K562 (cell line): ENCODE measurements at regions not wholly inside any gene's neighbourhood (a gene's known extent, or its start where the extent isn't known, plus 50 kb on each side); places are given as distances from the start of the nearest gene placed in this dataset.

Experiments
- ATAC-seq: fragments of 200-7000 bp; cut with Tn5 transposase; 3 replicates; pipeline ENCODE4 v1.9.1; 2020; ENCODE audit warnings: moderate library complexity
- BruUV-seq: library from RNA; stranded (reverse); fragments of 400-500 nt; replicated peaks from 2 replicates; lab custom pipeline; 2021; lab: Mats Ljungman, UMichigan
- CTCF ChIA-PET: fragments of 300-600 bp; formaldehyde crosslinking; extraction: SDS; loops from one replicate; lab custom pipeline; 2021; ENCODE audit warnings: low intra/inter-chr PET ratio; lab: Yijun Ruan, JAX
- POLR2A ChIA-PET: fragments of 300-600, 350-650 bp; sonication (Branson Sonifier 250); formaldehyde crosslinking; extraction: SDS; loops from one replicate; lab custom pipeline; 2021; ENCODE audit warnings: antibody characterized with exemption, inconsistent platforms; lab: Yijun Ruan, JAX
- DNase-seq, 4 experiments: peaks; one replicate each; pipeline versions ENCODE4 v3.0.0 to v3.0.0-alpha.2; 2011 to 2018; ENCODE audit warnings: low spot score in 3 of 4, mixed read lengths in 3 of 4; ENCODE audit errors: extremely low read depth in 1 of 4
- FAIRE-seq: peaks from 2 replicates; lab custom pipeline; 2011; peaks lifted over from hg19 to GRCh38; lab: Jason Lieb, UNC
- H2AFZ ChIP-seq: 2 replicates; pipeline ENCODE4 v1.6.0; 2011; ENCODE audit warnings: low read depth, low read length, control low read depth, inconsistent platforms
- H3K27ac ChIP-seq: fragments of 200-600 bp; 3 replicates; pipeline ENCODE4 v1.8.0; 2011; ENCODE audit warnings: low read depth, mild to moderate bottlenecking, control low read depth, inconsistent platforms, low read length, moderate library complexity, mixed read lengths; ENCODE audit errors: extremely low read depth
- H3K27me3 ChIP-seq, 2 experiments: fragments of 300-600 bp in 1 of 2; 2 replicates in 1 of 2; 3 replicates in 1 of 2; pipeline versions ENCODE4 v1.6.0 to v1.8.0; 2011; ENCODE audit warnings: inconsistent platforms in 2 of 2, low read length in 2 of 2, mild to moderate bottlenecking in 1 of 2, mixed read lengths in 1 of 2, moderate library complexity in 1 of 2; ENCODE audit not compliant: control insufficient read depth in 2 of 2, insufficient read depth in 2 of 2
- H3K36me3 ChIP-seq: fragments of 300-600 bp; 3 replicates; pipeline ENCODE4 v1.8.0; 2011; ENCODE audit warnings: mild to moderate bottlenecking, low read length, inconsistent platforms; ENCODE audit not compliant: control insufficient read depth, insufficient read depth
- H3K4me1 ChIP-seq, 2 experiments: fragments of 200-600 bp in 1 of 2; replicated peaks in 1 of 2; 2 replicates in 1 of 2; 3 replicates in 1 of 2; pipeline versions ENCODE4 v1.5.1 to v1.8.0; 2011; ENCODE audit warnings: inconsistent platforms in 2 of 2, low read length in 2 of 2, mild to moderate bottlenecking in 1 of 2, mixed read lengths in 1 of 2, moderate library complexity in 1 of 2; ENCODE audit not compliant: control insufficient read depth in 2 of 2, insufficient read depth in 2 of 2
- H3K4me2 ChIP-seq: 2 replicates; pipeline ENCODE4 v1.6.1; 2011; ENCODE audit warnings: low read length, control low read depth, inconsistent platforms, mixed read lengths; ENCODE audit not compliant: insufficient read depth
- H3K4me3 ChIP-seq: fragments of 200-600 bp; sonication (generic), shearing (Covaris generic); 2 replicates; pipeline ENCODE4 v1.5.1; 2016; ENCODE audit warnings: control low read depth, inconsistent platforms
- H3K79me2 ChIP-seq: fragments of 200-600 bp; 3 replicates; pipeline ENCODE4 v1.8.0; 2011; ENCODE audit warnings: low read length, inconsistent platforms; ENCODE audit not compliant: control insufficient read depth, insufficient read depth
- H3K9ac ChIP-seq, 2 experiments: 2 replicates each; pipeline versions ENCODE4 v1.6.0 to v1.6.1; 2011; ENCODE audit warnings: low read depth in 2 of 2, low read length in 2 of 2, control low read depth in 1 of 2, inconsistent platforms in 1 of 2, mild to moderate bottlenecking in 1 of 2, mixed read lengths in 1 of 2; ENCODE audit not compliant: insufficient read depth in 1 of 2
- H3K9me1 ChIP-seq: one replicate; pipeline ENCODE4 v1.6.0; 2011; ENCODE audit warnings: inconsistent platforms, mild to moderate bottlenecking, low read length, moderate library complexity; ENCODE audit not compliant: control insufficient read depth, insufficient read depth
- H3K9me3 ChIP-seq: replicated peaks from 2 replicates; pipeline ENCODE4 v1.5.1; 2011; ENCODE audit warnings: low read depth, low read length, inconsistent platforms; ENCODE audit not compliant: control insufficient read depth, insufficient read depth
- H4K20me1 ChIP-seq: replicated peaks from 2 replicates; pipeline ENCODE4 v1.6.1; 2011; ENCODE audit warnings: low read length, inconsistent platforms, mixed read lengths; ENCODE audit not compliant: control insufficient read depth, insufficient read depth
- CBX8 ChIP-seq: fragments of 200-600 bp; sonication (generic); IDR thresholded peaks from 2 replicates; pipeline ENCODE4 v1.6.1; 2012; ENCODE audit warnings: borderline replicate concordance, mixed run types, low read depth, mild to moderate bottlenecking, moderate library complexity, mixed read lengths, low read length, control low read depth, inconsistent platforms; ENCODE audit not compliant: poor library complexity, severe bottlenecking; ENCODE audit errors: extremely low read depth
- CLOCK ChIP-seq: fragments of 250-450 bp; sonication (Bioruptor Pico); IDR thresholded peaks from 2 replicates; pipeline ENCODE4 v1.4.0; 2020; ENCODE audit warnings: mild to moderate bottlenecking, moderate library complexity, borderline replicate concordance
- E2F3 ChIP-seq: fragments of 250-450 bp; sonication (Bioruptor Pico); IDR thresholded peaks from 2 replicates; pipeline ENCODE4 v1.4.0; 2020; ENCODE audit warnings: mild to moderate bottlenecking
- ELF1 ChIP-seq: fragments of 200-800 bp; sonication (Bioruptor generic); IDR thresholded peaks from 2 replicates; pipeline ENCODE4 v1.6.1; 2016; ENCODE audit warnings: missing genetic modification characterization, missing compliant biosample characterization
- GTF2F1 ChIP-seq: IDR thresholded peaks from 2 replicates; pipeline ENCODE4 v1.6.1; 2011; ENCODE audit warnings: low read depth, low read length, improper control_type of control experiment
- MAFK ChIP-seq: IDR thresholded peaks from 2 replicates; pipeline ENCODE4 v1.6.1; 2011; ENCODE audit warnings: low read length, improper control_type of control experiment
- MEIS2 ChIP-seq: fragments of 450-650 bp; IDR thresholded peaks from 2 replicates; pipeline ENCODE4 v1.6.1; 2014; ENCODE audit warnings: mild to moderate bottlenecking; ENCODE audit not compliant: partially characterized antibody
- NEUROD1 ChIP-seq: fragments of 150-350 bp; IDR thresholded peaks from 2 replicates; pipeline ENCODE4 v1.6.1; 2014; ENCODE audit warnings: borderline replicate concordance, low read length, low read depth; ENCODE audit not compliant: partially characterized antibody
- PHF8 ChIP-seq: fragments of 200-600 bp; sonication (generic); IDR thresholded peaks from 2 replicates; pipeline ENCODE4 v1.6.1; 2012; ENCODE audit warnings: mixed run types, mild to moderate bottlenecking, inconsistent platforms, low read length, moderate library complexity, borderline replicate concordance
- SMARCA5 ChIP-seq: fragments of 450-650 bp; IDR thresholded peaks from 2 replicates; pipeline ENCODE4 v1.6.1; 2016
- SMC3 ChIP-seq: conservative IDR thresholded peaks from 2 replicates; pipeline ENCODE4 v1.6.1; 2011; ENCODE audit warnings: low read depth, low read length, improper control_type of control experiment; ENCODE audit not compliant: insufficient read depth
- TEAD4 ChIP-seq, 2 experiments: sonication (generic) in 1 of 2; formaldehyde crosslinking in 1 of 2; IDR thresholded peaks; 2 replicates each; pipeline versions ENCODE4 v1.6.1 to v1.8.0; 2012 to 2022; ENCODE audit warnings: borderline replicate concordance in 1 of 2, inconsistent platforms in 1 of 2, low read length in 1 of 2, mild to moderate bottlenecking in 1 of 2, missing genetic modification reagents in 1 of 2
- ZKSCAN8 ChIP-seq: fragments of 200-800 bp; sonication (Bioruptor generic); IDR thresholded peaks from 2 replicates; pipeline ENCODE4 v1.6.1; 2016; ENCODE audit warnings: missing genetic modification characterization, missing compliant biosample characterization
- ZNF174 ChIP-seq: fragments of 250-450 bp; sonication (Bioruptor Pico); IDR thresholded peaks from 2 replicates; pipeline ENCODE4 v1.4.0; 2020; ENCODE audit warnings: mild to moderate bottlenecking
- ZNF408 ChIP-seq: fragments of 250-450 bp; sonication (Bioruptor Pico); IDR thresholded peaks from 2 replicates; pipeline ENCODE4 v1.4.0; 2020; ENCODE audit warnings: low read depth, mild to moderate bottlenecking, moderate library complexity
- ZNF41 ChIP-seq: fragments of 250-450 bp; sonication (Bioruptor Pico); conservative IDR thresholded peaks from 2 replicates; pipeline ENCODE4 v1.4.0; 2020; ENCODE audit warnings: mild to moderate bottlenecking
- WGBS: fragments of 100-300 bp; shearing (Covaris generic); methylation state at CpG from one replicate; pipeline ENCODE4 v1.1.6; 2016; ENCODE audit warnings: low coverage, mixed read lengths; ENCODE audit not compliant: insufficient coverage; ENCODE audit errors: missing lambda C conversion rate; 5-methylcytosine and 5-hydroxymethylcytosine counted together
- in situ Hi-C: fragments of 300-500 bp; cut with MboI; formaldehyde crosslinking; loops from 4 replicates; pipeline ENCODE4 v1.15.0; 2018; ENCODE audit warnings: inconsistent platforms, mixed read lengths
- intact Hi-C: fragments of 100-400 bp; cut with micrococcal nuclease; formaldehyde crosslinking; loops from 2 replicates; pipeline ENCODE4 v1.14.2; 2022

- ATAC-seq: no peak
- ChIA-PET POLR2A (interaction anchor here (0.9 kb wide), 1 partner anchor 144 kb away, joined by 3 read pairs; no protein-coding TSS in a partner anchor), CTCF (no interaction called here)
- Histone ChIP-seq H3K9ac (no peak overlapping the region), H3K27ac (no peak overlapping the region), H3K79me2 (no peaks in the 10 kb centered on the region), H2AFZ (no peak overlapping the region), H3K9me3 (no peaks in the 10 kb centered on the region), H4K20me1 (no peaks in the 10 kb centered on the region), H3K27me3 (no peaks in the 10 kb centered on the region; a peak in 1 of 5 replicates), H3K4me3 (no peak overlapping the region), H3K36me3 (no peaks in the 10 kb centered on the region), H3K4me1 (no peaks in the 10 kb centered on the region), H3K9me1 (no peaks in the 10 kb centered on the region), H3K4me2 (no peak overlapping the region)
- intact Hi-C loops (no loop called here), in situ Hi-C loops (no loop called here)
- TF ChIP-seq TEAD4 (IDR thresholded peaks at IDR 0.05; ENCODE audit: low read length) (no peak), TEAD4 (CRISPR knock-in tag; IDR thresholded peaks at IDR 0.05; ENCODE audit: borderline replicate concordance) (no peak), PHF8 (no peak), NEUROD1 (no peak), ELF1 (no peak), SMC3 (no peak), MEIS2 (no peak), MAFK (no peak), ZNF174 (no peak), ZKSCAN8 (CRISPR knock-in tag) (no peak), CBX8 (no peak), ZNF41 (no peak), GTF2F1 (no peak), CLOCK (CRISPR knock-in tag) (no peak), E2F3 (CRISPR knock-in tag) (no peak), ZNF408 (CRISPR knock-in tag) (no peak), SMARCA5 (no peak)
- no TSS peak for BruUV-seq
- DNase-seq: no peak
- FAIRE-seq: no peak
- WGBS: 6% methylated on average over 4 of the region's 6 CpGs
Observed at GRCh38 chr9:85872463-85872862, 68.5 kb upstream of the NAA35 start.
